ENCODE measurements at regions not wholly inside any gene's neighbourhood (a gene's known extent, or its start where the extent isn't known, plus 50 kb on each side); places are given as distances from the start of the nearest gene placed in this dataset.

- no peak for TF ChIP-seq CTCF (conservative IDR thresholded peaks at IDR 0.05 in 1 of 2, IDR thresholded peaks at IDR 0.05 in 1 of 2; ENCODE audit: low read depth in 1 of 2, low read length in 2 of 2)
- no peak for TF ChIP-seq EZH2 (IDR thresholded peaks at IDR 0.05; ENCODE audit: low read length, missing control alignments)
Observed at GRCh38 chr13:29937841-29938240, 87.4 kb upstream of the UBL3 start.

Data from fibroblast of lung (primary cell).